Mesendoderm (in vitro differentiated cells): ENCODE measurements at regions not wholly inside any gene's neighbourhood (a gene's known extent, or its start where the extent isn't known, plus 50 kb on each side); places are given as distances from the start of the nearest gene placed in this dataset.
A peak's percentile ranks its signal among the peaks of the same experiment; 100 is the strongest.

Experiments
- DNase-seq: peaks from one replicate; pipeline ENCODE4 v3.0.0; 2013
- H2AK5ac ChIP-seq: 2 replicates; pipeline ENCODE4 v1.6.1; 2013; ENCODE audit warnings: low read length, inconsistent platforms
- H2BK120ac ChIP-seq: 2 replicates; pipeline ENCODE4 v1.6.1; 2013; ENCODE audit warnings: low read depth, mild to moderate bottlenecking, low read length, moderate library complexity, mixed read lengths
- H2BK15ac ChIP-seq: replicated peaks from 2 replicates; pipeline ENCODE4 v1.6.1; 2013; ENCODE audit warnings: low read depth, mild to moderate bottlenecking, moderate library complexity
- H2BK5ac ChIP-seq: 2 replicates; pipeline ENCODE4 v1.6.1; 2013; ENCODE audit warnings: low read length, inconsistent platforms
- H3K18ac ChIP-seq: 2 replicates; pipeline ENCODE4 v1.6.1; 2013; ENCODE audit warnings: mild to moderate bottlenecking, low read length, mixed read lengths
- H3K23ac ChIP-seq: one replicate; pipeline ENCODE4 v1.6.1; 2013; ENCODE audit warnings: low read length
- H3K27ac ChIP-seq: 2 replicates; pipeline ENCODE4 v1.5.1; 2013; ENCODE audit warnings: low read depth, mild to moderate bottlenecking, inconsistent platforms, low read length, moderate library complexity
- H3K27me3 ChIP-seq: 2 replicates; pipeline ENCODE4 v1.6.1; 2013; ENCODE audit warnings: low read length, control low read depth, mild to moderate bottlenecking, inconsistent platforms; ENCODE audit not compliant: insufficient read depth, poor library complexity
- H3K36me3 ChIP-seq: 2 replicates; pipeline ENCODE4 v1.6.1; 2013; ENCODE audit warnings: low read length, inconsistent platforms; ENCODE audit not compliant: control insufficient read depth, insufficient read depth
- H3K4ac ChIP-seq: one replicate; pipeline ENCODE4 v1.6.1; 2013; ENCODE audit warnings: low read depth, mild to moderate bottlenecking, low read length, moderate library complexity
- H3K4me1 ChIP-seq: 2 replicates; pipeline ENCODE4 v1.6.1; 2013; ENCODE audit warnings: low read depth, low read length, inconsistent platforms; ENCODE audit not compliant: control insufficient read depth
- H3K4me2 ChIP-seq: 2 replicates; pipeline ENCODE4 v1.6.1; 2013; ENCODE audit warnings: low read length
- H3K4me3 ChIP-seq: 2 replicates; pipeline ENCODE4 v1.5.1; 2013; ENCODE audit warnings: mild to moderate bottlenecking, low read length
- H3K56ac ChIP-seq: one replicate; pipeline ENCODE4 v1.6.1; 2013; ENCODE audit warnings: low read length
- H3K79me1 ChIP-seq: 2 replicates; pipeline ENCODE4 v1.6.1; 2013; ENCODE audit warnings: low read length, inconsistent platforms
- H3K79me2 ChIP-seq: 2 replicates; pipeline ENCODE4 v1.6.1; 2013; ENCODE audit warnings: mild to moderate bottlenecking, low read length; ENCODE audit not compliant: control insufficient read depth, insufficient read depth
- H3K9ac ChIP-seq: 2 replicates; pipeline ENCODE4 v1.6.1; 2013; ENCODE audit warnings: low read length, inconsistent platforms
- H4K5ac ChIP-seq: one replicate; pipeline ENCODE4 v1.6.1; 2013; ENCODE audit warnings: low read length
- H4K8ac ChIP-seq: one replicate; pipeline ENCODE4 v1.6.1; 2013; ENCODE audit warnings: low read depth, mild to moderate bottlenecking, control low read depth, low read length, moderate library complexity
- WGBS: extraction: QIAGEN DNeasy Blood & Tissue Kit; methylation state at CpG from one replicate; pipeline ENCODE4 v1.1.7; 2013; ENCODE audit warnings: low lambda C conversion rate, missing lambda C conversion rate; ENCODE audit not compliant: insufficient coverage; ENCODE audit errors: extremely low coverage; 5-methylcytosine and 5-hydroxymethylcytosine counted together

GRCh38 chr6:150767571-150768018 lies 97.9 kb upstream of the MTHFD1L start:
- H3K4me3 ChIP-seq: no peak overlapping the region
- H3K4ac ChIP-seq: no peak overlapping the region
- no peaks in the 10 kb centered on the region for H3K79me2 ChIP-seq
- H3K27me3 ChIP-seq: no peaks in the 10 kb centered on the region
- WGBS: no CpG with 5 or more reads among the region's 7 CpGs
- no peak overlapping the region for H4K5ac ChIP-seq
- DNase-seq: peak; percentile 35
- H2BK5ac ChIP-seq: no peak overlapping the region
- H2BK120ac ChIP-seq: no peak overlapping the region
- H2BK15ac ChIP-seq: no peak overlapping the region
- H3K4me2 ChIP-seq: no peak overlapping the region
- H3K4me1 ChIP-seq: peaks cover 2% of the 10 kb centered on the region
- H2AK5ac ChIP-seq: no peak overlapping the region
- H3K27ac ChIP-seq: no peak overlapping the region
- H3K36me3 ChIP-seq: no peaks in the 10 kb centered on the region
- no peak overlapping the region for H3K9ac ChIP-seq
- H3K18ac ChIP-seq: no peak overlapping the region
- H3K79me1 ChIP-seq: no peaks in the 10 kb centered on the region
- no peak overlapping the region for H3K23ac ChIP-seq
- H4K8ac ChIP-seq: no peak overlapping the region
- no peak overlapping the region for H3K56ac ChIP-seq

- H4K8ac ChIP-seq: no peak overlapping the region
- H3K18ac ChIP-seq: no peak overlapping the region
- no peak overlapping the region for H2BK120ac ChIP-seq
- no CpG with 5 or more reads among the region's 3 CpGs for WGBS
- no peaks in the 10 kb centered on the region for H3K79me2 ChIP-seq
- H3K4me1 ChIP-seq: peaks cover 2% of the 10 kb centered on the region
- no peak overlapping the region for H3K27ac ChIP-seq
- no peak overlapping the region for H3K23ac ChIP-seq
- H2BK5ac ChIP-seq: no peak overlapping the region
- no peak overlapping the region for H3K4me3 ChIP-seq
- H4K5ac ChIP-seq: no peak overlapping the region
- H2AK5ac ChIP-seq: no peak overlapping the region
- H3K9ac ChIP-seq: no peak overlapping the region
- no peaks in the 10 kb centered on the region for H3K79me1 ChIP-seq
- no peak overlapping the region for H3K56ac ChIP-seq
- H3K27me3 ChIP-seq: no peaks in the 10 kb centered on the region
- no peaks in the 10 kb centered on the region for H3K36me3 ChIP-seq
- no peak for DNase-seq
- no peak overlapping the region for H3K4me2 ChIP-seq
- H3K4ac ChIP-seq: no peak overlapping the region
- no peak overlapping the region for H2BK15ac ChIP-seq
Measured at GRCh38 chr6:150770637-150771036, 94.9 kb upstream of the MTHFD1L start.

- DNase-seq: no peak
- Histone ChIP-seq H3K79me1 (no peaks in the 10 kb centered on the region), H3K4me3 (no peak overlapping the region), H3K36me3 (no peaks in the 10 kb centered on the region), H3K79me2 (no peaks in the 10 kb centered on the region), H3K23ac (no peak overlapping the region), H3K4ac (no peak overlapping the region), H2BK15ac (no peak overlapping the region), H3K27me3 (no peaks in the 10 kb centered on the region), H3K56ac (no peak overlapping the region), H3K4me2 (no peak overlapping the region), H4K8ac (no peak overlapping the region), H2BK120ac (no peak overlapping the region), H3K4me1 (no peaks in the 10 kb centered on the region), H3K27ac (no peak overlapping the region), H3K18ac (no peak overlapping the region), H2BK5ac (no peak overlapping the region), H2AK5ac (no peak overlapping the region), H4K5ac (no peak overlapping the region), H3K9ac (no peak overlapping the region)
- WGBS: no CpG with 5 or more reads among the region's 1 CpG
Measured at GRCh38 chr6:150773969-150774368, 91.5 kb upstream of the MTHFD1L start.

GRCh38 chr6:150775415-150776203 lies 89.9 kb upstream of the MTHFD1L start:
- no peak overlapping the region for H3K4me3 ChIP-seq
- no peak overlapping the region for H3K9ac ChIP-seq
- no peak overlapping the region for H3K23ac ChIP-seq
- H3K18ac ChIP-seq: no peak overlapping the region
- H3K79me2 ChIP-seq: no peaks in the 10 kb centered on the region
- no peak overlapping the region for H4K5ac ChIP-seq
- no peak overlapping the region for H3K27ac ChIP-seq
- no peaks in the 10 kb centered on the region for H3K4me1 ChIP-seq
- no peaks in the 10 kb centered on the region for H3K27me3 ChIP-seq
- H3K4me2 ChIP-seq: no peak overlapping the region
- H2BK120ac ChIP-seq: no peak overlapping the region
- H3K56ac ChIP-seq: no peak overlapping the region
- DNase-seq: no peak
- no peaks in the 10 kb centered on the region for H3K79me1 ChIP-seq
- no peak overlapping the region for H2AK5ac ChIP-seq
- no peak overlapping the region for H3K4ac ChIP-seq
- no CpG with 5 or more reads among the region's 9 CpGs for WGBS
- no peaks in the 10 kb centered on the region for H3K36me3 ChIP-seq
- no peak overlapping the region for H4K8ac ChIP-seq
- no peak overlapping the region for H2BK5ac ChIP-seq
- H2BK15ac ChIP-seq: no peak overlapping the region

GRCh38 chr6:150777736-150778135 lies 87.8 kb upstream of the MTHFD1L start:
- Histone ChIP-seq H2BK15ac (no peak overlapping the region), H4K5ac (no peak overlapping the region), H2BK5ac (no peak overlapping the region), H3K23ac (no peak overlapping the region), H3K4me3 (no peak overlapping the region), H3K9ac (no peak overlapping the region), H3K27ac (no peak overlapping the region), H4K8ac (no peak overlapping the region), H3K4ac (no peak overlapping the region), H3K56ac (no peak overlapping the region), H2BK120ac (no peak overlapping the region), H3K36me3 (no peaks in the 10 kb centered on the region), H3K27me3 (no peaks in the 10 kb centered on the region), H3K4me2 (no peak overlapping the region), H2AK5ac (no peak overlapping the region), H3K79me2 (no peaks in the 10 kb centered on the region), H3K79me1 (no peaks in the 10 kb centered on the region), H3K18ac (no peak overlapping the region), H3K4me1 (no peaks in the 10 kb centered on the region)
- WGBS: no CpG with 5 or more reads among the region's 9 CpGs
- no peak for DNase-seq

- no peak overlapping the region for H3K23ac ChIP-seq
- H3K4me2 ChIP-seq: no peak overlapping the region
- no peak overlapping the region for H3K56ac ChIP-seq
- H3K79me2 ChIP-seq: no peaks in the 10 kb centered on the region
- no peak overlapping the region for H4K5ac ChIP-seq
- no peaks in the 10 kb centered on the region for H3K36me3 ChIP-seq
- no peak overlapping the region for H3K18ac ChIP-seq
- H4K8ac ChIP-seq: no peak overlapping the region
- H3K9ac ChIP-seq: no peak overlapping the region
- no peaks in the 10 kb centered on the region for H3K27me3 ChIP-seq
- H3K4me1 ChIP-seq: no peaks in the 10 kb centered on the region
- H2AK5ac ChIP-seq: no peak overlapping the region
- no peak overlapping the region for H2BK15ac ChIP-seq
- H3K4ac ChIP-seq: no peak overlapping the region
- H3K79me1 ChIP-seq: no peaks in the 10 kb centered on the region
- no peak overlapping the region for H2BK120ac ChIP-seq
- H2BK5ac ChIP-seq: no peak overlapping the region
- no peak overlapping the region for H3K4me3 ChIP-seq
- no peak for DNase-seq
- no peak overlapping the region for H3K27ac ChIP-seq
- no CpG with 5 or more reads among the region's 2 CpGs for WGBS
Measured at GRCh38 chr6:150783813-150784212, 81.7 kb upstream of the MTHFD1L start.
